Right atrium auricular region (tissue), 2 donors: ENCODE measurements at regions not wholly inside any gene's neighbourhood (a gene's known extent, or its start where the extent isn't known, plus 50 kb on each side); places are given as distances from the start of the nearest gene placed in this dataset.

ENCODE experiments used
- DNase-seq: peaks from one replicate; pipeline ENCODE4 v3.0.0-alpha.2; 2019; ENCODE audit warnings: low spot score
- H3K27ac ChIP-seq, 2 donors: fragments of 200-600 bp; sonication (generic); 1 replicate in 1 of 2; 2 replicates in 1 of 2; pipeline ENCODE4 v1.5.1; 2016 to 2019
- H3K27me3 ChIP-seq, 2 donors: fragments of 200-600 bp; sonication (generic); one replicate each; pipeline versions ENCODE4 v1.5.1 to v1.6.0; 2017 to 2019
- H3K36me3 ChIP-seq: fragments of 200-600 bp; sonication (generic); one replicate; pipeline ENCODE4 v1.5.1; 2016
- H3K4me1 ChIP-seq, 2 donors: fragments of 200-600 bp; sonication (generic); one replicate each; pipeline versions ENCODE4 v1.5.1 to v1.6.0; 2017 to 2019
- H3K4me3 ChIP-seq, 2 donors: fragments of 200-600 bp; sonication (generic); 1 replicate in 1 of 2; 2 replicates in 1 of 2; pipeline ENCODE4 v1.5.1; 2017 to 2019; ENCODE audit warnings: mild to moderate bottlenecking in 1 of 2, moderate library complexity in 1 of 2
- H3K9me3 ChIP-seq, 2 donors: fragments of 200-600 bp; sonication (generic); one replicate each; pipeline ENCODE4 v1.5.1; 2019
- CTCF ChIP-seq, 2 donors: fragments of 200-600 bp; sonication (generic); IDR thresholded peaks; one replicate each; pipeline ENCODE4 v1.5.1; 2019; ENCODE audit warnings: antibody characterized with exemption in 2 of 2

GRCh38 chr3:103367481-103367880 lies 932.7 kb downstream of the ZPLD1 start:
- no peaks in the 10 kb centered on the region for H3K9me3 ChIP-seq
- no peak for DNase-seq
- H3K4me1 ChIP-seq = no peaks in the 10 kb centered on the region
- no peaks in the 10 kb centered on the region for H3K36me3 ChIP-seq
- H3K27me3 ChIP-seq = no peaks in the 10 kb centered on the region
- no peak overlapping the region for H3K4me3 ChIP-seq
- no peak overlapping the region for H3K27ac ChIP-seq
- no peak for TF ChIP-seq CTCF (IDR thresholded peaks at IDR 0.05)

- Histone ChIP-seq H3K36me3 (no peaks in the 10 kb centered on the region), H3K27me3 (no peaks in the 10 kb centered on the region), H3K4me3 (no peak overlapping the region), H3K9me3 (no peaks in the 10 kb centered on the region), H3K27ac (no peak overlapping the region), H3K4me1 (no peaks in the 10 kb centered on the region)
- TF ChIP-seq CTCF (IDR thresholded peaks at IDR 0.05) = no peak
- no peak for DNase-seq
Measured at GRCh38 chr3:103371411-103371810, 936.6 kb downstream of the ZPLD1 start.

- Histone ChIP-seq H3K9me3 (no peaks in the 10 kb centered on the region), H3K4me1 (no peaks in the 10 kb centered on the region), H3K27me3 (no peaks in the 10 kb centered on the region), H3K36me3 (no peaks in the 10 kb centered on the region), H3K4me3 (no peak overlapping the region), H3K27ac (no peak overlapping the region)
- TF ChIP-seq CTCF (IDR thresholded peaks at IDR 0.05) = no peak
- DNase-seq = no peak
Measured at GRCh38 chr3:103372031-103372430, 937.2 kb downstream of the ZPLD1 start.

- H3K4me3 ChIP-seq = no peak overlapping the region
- H3K36me3 ChIP-seq = no peaks in the 10 kb centered on the region
- H3K4me1 ChIP-seq = no peaks in the 10 kb centered on the region
- no peak overlapping the region for H3K27ac ChIP-seq
- TF ChIP-seq CTCF (IDR thresholded peaks at IDR 0.05) = no peak
- H3K27me3 ChIP-seq = no peaks in the 10 kb centered on the region
- no peaks in the 10 kb centered on the region for H3K9me3 ChIP-seq
- DNase-seq = no peak
Measured at GRCh38 chr3:103380391-103380790, 945.6 kb downstream of the ZPLD1 start.

GRCh38 chr3:103381296-103382079 lies 946.7 kb downstream of the ZPLD1 start:
- Histone ChIP-seq H3K4me3 (no peak overlapping the region), H3K9me3 (no peaks in the 10 kb centered on the region), H3K27me3 (no peaks in the 10 kb centered on the region), H3K36me3 (no peaks in the 10 kb centered on the region), H3K4me1 (no peaks in the 10 kb centered on the region), H3K27ac (no peak overlapping the region)
- no peak for TF ChIP-seq CTCF (IDR thresholded peaks at IDR 0.05)
- no peak for DNase-seq
